Activated CD4-positive, alpha-beta memory T cell treated with anti-CD3 and anti-CD28 coated beads for 36 hours (primary cell): ENCODE measurements at regions not wholly inside any gene's neighbourhood (a gene's known extent, or its start where the extent isn't known, plus 50 kb on each side); places are given as distances from the start of the nearest gene placed in this dataset.
"Not testable (repeated sequence)": the region's sequence is repeated elsewhere in the genome, so short reads cannot be mapped to it uniquely, and the experiment has no call there.

ENCODE experiments used
- CTCF ChIA-PET: fragments of 350-600 bp; sonication (Branson Sonifier 250); formaldehyde crosslinking; loops from one replicate; lab custom pipeline; 2021; ENCODE audit warnings: antibody characterized with exemption, inconsistent platforms; lab: Charles Lee
- POLR2A ChIA-PET: fragments of 350-600 bp; sonication (Branson Sonifier 250); formaldehyde crosslinking; loops from one replicate; lab custom pipeline; 2021; ENCODE audit warnings: antibody characterized with exemption; lab: Charles Lee
- DNase-seq: peaks from one replicate; pipeline ENCODE4 v3.0.0-alpha.2; 2020
- H3K27ac Mint-ChIP-seq: one replicate; pipeline ENCODE4 v1.8.0; 2021; ENCODE audit warnings: mixed read lengths
- H3K27me3 Mint-ChIP-seq: one replicate; pipeline ENCODE4 v1.8.0; 2021; ENCODE audit warnings: mixed read lengths
- H3K36me3 Mint-ChIP-seq: one replicate; pipeline ENCODE4 v1.8.0; 2021; ENCODE audit warnings: mixed read lengths
- H3K4me1 Mint-ChIP-seq: one replicate; pipeline ENCODE4 v1.8.0; 2021; ENCODE audit warnings: low read depth, mixed read lengths
- H3K4me3 Mint-ChIP-seq: one replicate; pipeline ENCODE4 v1.8.0; 2021; ENCODE audit warnings: mild to moderate bottlenecking, mixed read lengths
- H3K9me3 Mint-ChIP-seq: one replicate; pipeline ENCODE4 v1.8.0; 2021; ENCODE audit warnings: mixed read lengths
- intact Hi-C: fragments of 100-400 bp; cut with micrococcal nuclease; formaldehyde crosslinking; loops from one replicate; pipeline ENCODE4 v1.15.1; 2023

- no peak overlapping the region for H3K27ac Mint-ChIP-seq
- H3K4me1 Mint-ChIP-seq: no peaks in the 10 kb centered on the region
- intact Hi-C loops: no loop called here
- peaks cover 3% of the 10 kb centered on the region for H3K27me3 Mint-ChIP-seq
- peaks cover 6% of the 10 kb centered on the region for H3K9me3 Mint-ChIP-seq
- no peak overlapping the region for H3K4me3 Mint-ChIP-seq
- DNase-seq: no peak
- H3K36me3 Mint-ChIP-seq: no peaks in the 10 kb centered on the region
- ChIA-PET CTCF (no interaction called here), POLR2A (no interaction called here)
Observed at GRCh38 chr2:149686136-149687051, 98.8 kb upstream of the MMADHC start.

DNA sequence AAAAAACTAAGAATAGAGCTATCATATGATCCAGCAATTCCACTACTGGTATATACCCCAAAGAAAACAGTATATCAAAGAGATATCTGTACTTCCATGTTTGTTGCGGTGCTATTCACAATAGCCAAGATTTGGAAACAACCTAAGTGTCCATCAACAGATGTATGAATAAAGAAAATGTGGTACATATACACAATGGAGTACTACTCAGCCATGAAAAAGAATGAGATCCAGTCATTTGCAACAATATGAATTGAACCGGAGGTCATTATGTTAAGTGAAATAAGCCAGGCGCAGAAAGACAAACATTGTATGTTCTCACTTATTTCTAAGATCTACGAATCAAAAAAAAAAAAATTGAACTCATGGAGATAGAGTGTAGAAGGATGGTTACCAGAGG is 97.8 kb upstream of the MMADHC start:
- H3K27ac Mint-ChIP-seq, H3K36me3 Mint-ChIP-seq, H3K4me1 Mint-ChIP-seq, H3K27me3 Mint-ChIP-seq, POLR2A ChIA-PET, H3K4me3 Mint-ChIP-seq, CTCF ChIA-PET, intact Hi-C loops, DNase-seq, H3K9me3 Mint-ChIP-seq: not testable (repeated sequence)

GRCh38 chr2:149679286-149679685 is 91.7 kb upstream of the MMADHC start:
- intact Hi-C loops: no loop called here
- ChIA-PET POLR2A (no interaction called here), CTCF (no interaction called here)
- Mint-ChIP-seq H3K4me3 (no peak overlapping the region), H3K4me1 (no peaks in the 10 kb centered on the region), H3K27ac (no peak overlapping the region), H3K9me3 (no peaks in the 10 kb centered on the region), H3K27me3 (peaks cover 5% of the 10 kb centered on the region), H3K36me3 (no peaks in the 10 kb centered on the region)
- DNase-seq: no peak

DNA sequence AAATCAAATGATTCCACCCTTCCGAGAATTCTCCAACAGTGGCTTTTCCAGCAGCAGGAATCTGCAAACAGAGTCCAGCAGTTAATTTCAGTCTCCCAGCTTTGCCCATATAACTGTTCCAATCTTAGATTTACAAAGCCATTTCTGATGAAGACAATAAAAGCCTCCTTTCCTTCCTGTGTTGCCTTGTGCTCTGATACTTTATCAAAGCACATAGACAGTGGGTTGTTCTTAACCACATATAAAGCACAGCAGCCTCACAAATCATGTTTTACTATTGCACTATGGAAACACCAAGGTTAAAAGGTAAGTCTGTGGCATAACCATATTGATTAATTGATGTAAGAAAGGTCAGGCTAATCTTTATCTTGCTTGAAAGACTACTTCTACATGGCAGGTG is 89.8 kb upstream of the MMADHC start:
- no peak overlapping the region for H3K27ac Mint-ChIP-seq
- no peaks in the 10 kb centered on the region for H3K36me3 Mint-ChIP-seq
- ChIA-PET CTCF (no interaction called here), POLR2A (no interaction called here)
- no peaks in the 10 kb centered on the region for H3K4me1 Mint-ChIP-seq
- intact Hi-C loops: no loop called here
- H3K9me3 Mint-ChIP-seq: no peaks in the 10 kb centered on the region
- no peak for DNase-seq
- H3K4me3 Mint-ChIP-seq: no peak overlapping the region
- H3K27me3 Mint-ChIP-seq: peaks cover 5% of the 10 kb centered on the region

- Mint-ChIP-seq H3K9me3 (peaks cover 1% of the 10 kb centered on the region), H3K36me3 (no peaks in the 10 kb centered on the region), H3K4me3 (no peak overlapping the region), H3K27me3 (peaks cover 3% of the 10 kb centered on the region), H3K4me1 (no peaks in the 10 kb centered on the region), H3K27ac (no peak overlapping the region)
- no peak for DNase-seq
- intact Hi-C loops: no loop called here
- ChIA-PET POLR2A (no interaction called here), CTCF (no interaction called here)
Observed at GRCh38 chr2:149670086-149670485, 82.5 kb upstream of the MMADHC start.

GRCh38 chr2:149666809-149667320 is 79.3 kb upstream of the MMADHC start:
- no peaks in the 10 kb centered on the region for H3K9me3 Mint-ChIP-seq
- H3K4me1 Mint-ChIP-seq: no peaks in the 10 kb centered on the region
- intact Hi-C loops: no loop called here
- no peak overlapping the region for H3K27ac Mint-ChIP-seq
- H3K4me3 Mint-ChIP-seq: no peak overlapping the region
- CTCF ChIA-PET: no interaction called here
- no peaks in the 10 kb centered on the region for H3K36me3 Mint-ChIP-seq
- no peak for DNase-seq
- POLR2A ChIA-PET: no interaction called here
- peaks cover 3% of the 10 kb centered on the region for H3K27me3 Mint-ChIP-seq

- ChIA-PET POLR2A (no interaction called here), CTCF (no interaction called here)
- intact Hi-C loops: no loop called here
- DNase-seq: no peak
- Mint-ChIP-seq H3K4me3 (no peak overlapping the region), H3K27me3 (peaks cover 5% of the 10 kb centered on the region), H3K9me3 (no peaks in the 10 kb centered on the region), H3K27ac (no peak overlapping the region), H3K36me3 (no peaks in the 10 kb centered on the region), H3K4me1 (no peaks in the 10 kb centered on the region)
Observed at GRCh38 chr2:149664896-149665295, 77.3 kb upstream of the MMADHC start.

GRCh38 chr2:149662556-149662955 is 75.0 kb upstream of the MMADHC start:
- CTCF ChIA-PET: no interaction called here
- H3K9me3 Mint-ChIP-seq: no peaks in the 10 kb centered on the region
- H3K4me3 Mint-ChIP-seq: no peak overlapping the region
- H3K4me1 Mint-ChIP-seq: no peaks in the 10 kb centered on the region
- POLR2A ChIA-PET: no interaction called here
- H3K27ac Mint-ChIP-seq: no peak overlapping the region
- intact Hi-C loops: no loop called here
- H3K27me3 Mint-ChIP-seq: peaks cover 7% of the 10 kb centered on the region
- H3K36me3 Mint-ChIP-seq: no peaks in the 10 kb centered on the region
- DNase-seq: no peak

- intact Hi-C loops: no loop called here
- no peak overlapping the region for H3K4me3 Mint-ChIP-seq
- H3K27me3 Mint-ChIP-seq: peaks cover 7% of the 10 kb centered on the region
- ChIA-PET CTCF (no interaction called here), POLR2A (no interaction called here)
- no peaks in the 10 kb centered on the region for H3K4me1 Mint-ChIP-seq
- H3K36me3 Mint-ChIP-seq: no peaks in the 10 kb centered on the region
- no peak overlapping the region for H3K27ac Mint-ChIP-seq
- DNase-seq: no peak
- H3K9me3 Mint-ChIP-seq: no peaks in the 10 kb centered on the region
Observed at GRCh38 chr2:149661844-149662243, 74.3 kb upstream of the MMADHC start.

DNA sequence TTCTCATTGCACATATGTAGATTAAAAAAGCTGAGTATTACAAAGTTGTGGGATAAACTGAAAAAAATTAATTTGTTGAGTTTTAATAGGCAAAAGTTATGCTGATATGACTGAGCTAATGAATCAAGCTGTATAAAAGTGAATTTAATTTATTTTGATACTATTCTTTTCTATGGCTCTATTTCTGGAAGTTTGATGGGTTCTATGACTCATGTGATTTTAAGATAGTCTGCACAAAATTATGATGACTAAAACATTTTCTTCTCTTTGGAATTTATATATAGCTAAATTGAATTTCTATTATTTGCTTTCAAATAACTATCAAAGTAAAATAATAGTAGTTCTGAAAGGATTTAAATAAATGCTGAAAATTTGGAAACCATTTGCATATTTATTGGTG is 71.0 kb upstream of the MMADHC start:
- H3K27me3 Mint-ChIP-seq: peaks cover 7% of the 10 kb centered on the region
- POLR2A ChIA-PET: no interaction called here
- no peak overlapping the region for H3K4me3 Mint-ChIP-seq
- H3K4me1 Mint-ChIP-seq: no peaks in the 10 kb centered on the region
- no peak overlapping the region for H3K27ac Mint-ChIP-seq
- CTCF ChIA-PET: interaction anchor here (1.2 kb wide), 1 partner anchor 10 kb away, joined by 4 read pairs; no protein-coding TSS in a partner anchor
- peaks cover 4% of the 10 kb centered on the region for H3K9me3 Mint-ChIP-seq
- DNase-seq: no peak
- intact Hi-C loops: no loop called here
- no peaks in the 10 kb centered on the region for H3K36me3 Mint-ChIP-seq

- peaks cover 7% of the 10 kb centered on the region for H3K27me3 Mint-ChIP-seq
- POLR2A ChIA-PET: no interaction called here
- intact Hi-C loops: no loop called here
- H3K9me3 Mint-ChIP-seq: peaks cover 4% of the 10 kb centered on the region
- no peaks in the 10 kb centered on the region for H3K4me1 Mint-ChIP-seq
- no peak for DNase-seq
- CTCF ChIA-PET: interaction anchor here (1.2 kb wide), 1 partner anchor 9 kb away, joined by 4 read pairs; no protein-coding TSS in a partner anchor
- no peak overlapping the region for H3K4me3 Mint-ChIP-seq
- H3K36me3 Mint-ChIP-seq: no peaks in the 10 kb centered on the region
- no peak overlapping the region for H3K27ac Mint-ChIP-seq
Observed at GRCh38 chr2:149657401-149658040, 69.9 kb upstream of the MMADHC start.

DNA sequence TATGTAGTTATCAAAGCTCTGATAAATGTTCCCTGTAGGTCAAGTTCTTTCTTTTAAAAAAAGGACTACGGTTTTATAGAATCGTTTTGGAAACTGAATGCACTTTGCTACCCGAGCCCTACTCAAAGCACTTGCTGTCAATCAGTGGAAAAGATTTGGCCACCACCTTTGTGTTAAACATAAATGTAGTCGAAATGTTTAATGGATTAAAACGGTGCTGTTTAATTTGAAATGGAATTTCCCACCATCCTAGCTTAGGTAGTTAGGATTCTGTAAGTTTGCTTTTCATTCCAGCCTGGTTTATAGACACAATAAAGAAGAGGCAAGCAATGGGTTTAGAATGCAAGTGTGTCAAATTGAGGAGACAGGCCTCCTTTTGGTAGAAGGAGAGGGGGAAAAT is 69.4 kb upstream of the MMADHC start:
- Mint-ChIP-seq H3K4me1 (no peaks in the 10 kb centered on the region), H3K27me3 (peaks cover 7% of the 10 kb centered on the region), H3K36me3 (no peaks in the 10 kb centered on the region), H3K27ac (no peak overlapping the region), H3K4me3 (no peak overlapping the region), H3K9me3 (peaks cover 4% of the 10 kb centered on the region)
- intact Hi-C loops: no loop called here
- DNase-seq: no peak
- POLR2A ChIA-PET: no interaction called here
- CTCF ChIA-PET: interaction anchor here (1.2 kb wide), 1 partner anchor 8 kb away, joined by 4 read pairs; no protein-coding TSS in a partner anchor
